ENCODE measurements at regions not wholly inside any gene's neighbourhood (a gene's known extent, or its start where the extent isn't known, plus 50 kb on each side); places are given as distances from the start of the nearest gene placed in this dataset.
A peak's percentile ranks its signal among the peaks of the same experiment; 100 is the strongest.

DNA sequence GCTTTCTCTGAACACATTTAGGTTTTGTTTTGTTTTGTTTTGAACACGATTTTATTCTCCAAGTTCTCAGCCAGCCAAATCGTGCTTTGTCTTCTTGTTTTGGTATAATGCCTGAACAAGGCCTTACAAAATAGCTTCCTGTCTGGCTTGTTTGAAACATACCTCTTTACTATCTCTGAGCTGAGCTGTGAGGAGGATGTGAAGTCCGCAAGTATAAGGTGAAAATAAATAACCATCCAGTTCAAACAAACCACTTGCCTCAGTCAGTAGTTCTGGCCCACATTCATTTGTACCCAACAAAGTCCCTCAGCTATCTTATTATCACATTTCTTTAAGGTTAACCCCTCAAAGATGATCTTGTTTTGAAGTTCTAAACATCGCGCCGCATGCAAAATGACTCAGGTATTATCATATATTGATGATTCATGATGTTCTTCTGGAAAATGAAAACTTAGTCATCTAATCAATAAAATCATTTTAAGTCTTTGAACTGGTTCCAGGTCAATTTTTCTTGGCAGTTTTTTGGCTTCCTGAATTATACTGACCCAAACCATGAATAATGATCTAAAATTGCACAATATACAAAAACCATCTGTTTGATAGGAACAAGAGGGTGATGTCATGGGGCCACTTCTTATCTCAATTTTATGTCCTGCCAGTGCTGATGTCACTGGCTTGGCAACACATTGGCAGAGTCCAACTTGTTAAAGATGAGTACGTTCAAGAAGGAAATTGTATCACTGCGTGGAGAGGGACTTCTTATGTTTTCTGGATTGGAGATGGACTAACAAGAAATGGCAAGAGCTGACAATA, 694.3 kb downstream of the KCNJ2 start:
- DNase-seq = no peak
- in situ Hi-C loops (cut with MboI; ENCODE audit: low pct_unique_long_range_greater_than_20kb, low sequenced_read_pairs) = no loop called here

DNA sequence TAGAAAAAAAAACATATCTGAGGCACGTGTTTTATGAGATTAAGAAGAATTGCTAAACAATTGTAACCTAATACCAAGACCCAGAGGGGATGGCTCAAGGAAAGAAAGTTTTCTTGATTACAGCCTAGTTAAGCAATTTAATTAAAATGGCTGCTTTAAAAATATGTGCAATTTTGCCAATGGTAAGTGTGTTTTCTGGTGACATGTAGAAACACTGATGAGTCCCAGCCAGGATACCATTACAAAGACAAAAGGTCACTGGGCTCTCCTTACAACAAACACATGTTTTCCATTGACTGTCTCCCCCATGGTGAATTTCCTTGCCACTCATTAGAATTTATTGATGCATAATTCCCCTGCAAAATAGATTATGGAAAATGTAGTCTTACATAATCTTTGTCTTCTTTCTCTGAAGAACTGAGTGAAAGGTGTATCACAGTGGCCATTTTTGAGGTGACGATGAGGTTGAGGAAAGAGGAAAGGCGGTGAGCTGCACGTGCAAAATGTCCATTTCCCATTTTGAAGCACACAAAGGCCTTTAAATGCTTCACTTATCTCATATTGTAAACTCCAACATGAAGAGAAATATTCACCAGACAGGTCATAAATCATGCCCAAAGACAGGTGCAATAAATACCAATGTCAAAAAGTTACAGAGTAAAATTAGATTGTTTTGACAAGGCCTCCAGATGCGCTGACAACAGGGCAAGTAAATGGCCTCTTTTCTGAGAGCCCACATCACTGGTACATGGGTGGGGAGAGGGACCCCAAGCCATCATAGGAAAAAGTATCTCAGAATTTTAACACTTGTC, 696.9 kb downstream of the KCNJ2 start:
- DNase-seq = no peak
- in situ Hi-C loops (cut with MboI; ENCODE audit: low pct_unique_long_range_greater_than_20kb, low sequenced_read_pairs) = no loop called here

DNA sequence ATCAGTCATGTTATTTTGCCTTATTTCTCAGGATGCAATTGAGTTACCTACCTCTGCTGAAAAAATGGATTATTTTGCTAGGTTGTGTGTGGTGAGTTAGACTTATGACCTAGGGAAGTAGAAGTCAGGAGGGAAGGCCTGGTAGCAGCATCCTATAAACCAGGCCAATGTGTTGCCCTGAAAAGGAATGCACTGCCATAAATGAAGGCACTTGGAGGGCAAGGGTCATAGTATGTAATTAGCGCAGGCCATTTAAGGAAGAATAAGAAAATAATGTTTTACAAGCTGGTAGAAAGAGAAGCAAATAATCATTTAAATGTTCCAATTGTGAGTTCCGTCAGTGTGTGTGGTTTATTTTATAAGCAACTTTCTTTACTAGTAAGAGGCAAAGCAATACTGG, 698.8 kb downstream of the KCNJ2 start:
- DNase-seq = no peak

DNA sequence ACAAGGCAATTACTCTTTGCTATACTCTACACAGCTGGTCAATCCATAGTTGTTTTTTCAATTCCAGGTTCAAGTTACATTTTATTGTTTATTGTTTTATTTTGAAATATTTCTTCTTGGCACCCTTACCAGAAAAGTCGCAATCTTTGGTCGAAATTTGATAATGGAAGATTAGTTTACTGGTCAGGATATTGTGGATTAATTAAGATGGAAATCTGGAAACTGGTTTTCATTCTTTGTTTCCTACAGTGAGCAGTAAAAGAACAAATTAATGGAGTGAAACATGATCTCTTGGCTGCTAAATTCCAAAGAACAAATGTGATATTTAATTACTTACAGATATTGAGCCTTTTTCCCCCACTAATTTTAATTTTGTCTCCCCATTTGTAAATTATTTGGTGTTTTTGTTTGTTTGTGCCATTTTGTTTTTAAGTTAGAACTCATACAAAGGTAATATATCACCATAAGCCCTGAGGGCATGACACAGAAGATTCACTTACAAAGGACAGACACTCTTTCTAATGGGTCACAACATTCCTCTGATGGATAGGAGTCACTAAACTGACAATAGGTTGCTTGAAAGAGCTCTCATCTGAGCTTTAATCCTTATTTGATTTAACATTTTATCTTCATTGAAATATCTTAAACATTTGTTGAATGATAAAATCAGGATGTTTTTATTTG, 700.2 kb downstream of the KCNJ2 start:
- in situ Hi-C loops (cut with MboI; ENCODE audit: low pct_unique_long_range_greater_than_20kb, low sequenced_read_pairs) = no loop called here

More for the DNA sequence above, 698.8 kb downstream of the KCNJ2 start:
- in situ Hi-C loops (cut with MboI; ENCODE audit: low pct_unique_long_range_greater_than_20kb, low sequenced_read_pairs) = no loop called here

DNA sequence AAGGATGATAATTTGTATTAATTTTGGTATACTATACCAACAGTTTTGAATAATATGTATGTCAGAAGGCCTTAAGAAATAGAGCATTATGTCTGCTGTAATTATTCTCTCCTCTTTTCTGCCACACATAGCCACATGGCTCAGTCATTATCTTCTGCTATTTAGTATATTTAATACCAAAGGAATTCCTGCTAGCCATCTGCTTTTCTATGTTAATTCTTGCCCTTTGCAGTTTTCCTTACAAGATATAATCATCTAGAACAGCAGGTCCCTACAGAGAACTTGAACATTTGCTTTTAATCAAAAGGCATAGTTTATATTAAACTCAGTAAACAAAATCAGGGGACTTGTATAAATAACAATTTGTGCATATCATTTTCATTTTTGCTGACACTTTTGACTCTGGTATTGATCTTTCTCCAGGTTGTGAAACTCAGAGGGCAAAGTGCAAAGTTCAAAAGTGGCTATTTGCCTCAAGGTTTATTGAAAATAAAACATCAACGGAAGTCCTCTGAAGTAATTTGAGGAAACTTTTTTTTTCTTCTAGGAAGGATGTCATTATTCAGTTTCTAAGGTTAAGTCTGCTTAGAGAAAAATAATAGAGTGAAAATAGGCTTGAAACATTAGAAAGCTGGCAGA, 702.0 kb downstream of the KCNJ2 start:
- DNase-seq = no peak
- in situ Hi-C loops (cut with MboI; ENCODE audit: low pct_unique_long_range_greater_than_20kb, low sequenced_read_pairs) = no loop called here

More for the DNA sequence above, 700.2 kb downstream of the KCNJ2 start:
- DNase-seq = no peak

DNA sequence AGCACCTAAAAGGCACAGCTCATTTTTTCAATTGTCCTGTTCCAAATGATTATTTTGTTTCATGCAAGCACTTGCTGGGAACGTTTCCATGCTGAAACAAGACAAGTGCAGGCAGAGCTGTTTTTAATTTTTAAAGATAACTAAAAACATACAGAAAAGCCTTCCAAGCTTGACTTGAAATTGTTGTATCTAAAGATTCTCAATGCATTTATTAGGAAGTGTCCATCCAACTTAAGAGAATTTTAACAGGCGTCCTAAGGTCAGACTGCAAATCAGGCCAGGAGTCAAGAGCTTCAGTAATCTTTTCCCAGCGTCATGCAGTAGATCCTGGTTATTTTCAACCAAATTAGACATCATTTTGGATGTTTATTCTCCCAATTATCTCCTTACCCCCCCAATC, 702.8 kb downstream of the KCNJ2 start:
- in situ Hi-C loops (cut with MboI; ENCODE audit: low pct_unique_long_range_greater_than_20kb, low sequenced_read_pairs) = no loop called here
- DNase-seq = no peak

DNA sequence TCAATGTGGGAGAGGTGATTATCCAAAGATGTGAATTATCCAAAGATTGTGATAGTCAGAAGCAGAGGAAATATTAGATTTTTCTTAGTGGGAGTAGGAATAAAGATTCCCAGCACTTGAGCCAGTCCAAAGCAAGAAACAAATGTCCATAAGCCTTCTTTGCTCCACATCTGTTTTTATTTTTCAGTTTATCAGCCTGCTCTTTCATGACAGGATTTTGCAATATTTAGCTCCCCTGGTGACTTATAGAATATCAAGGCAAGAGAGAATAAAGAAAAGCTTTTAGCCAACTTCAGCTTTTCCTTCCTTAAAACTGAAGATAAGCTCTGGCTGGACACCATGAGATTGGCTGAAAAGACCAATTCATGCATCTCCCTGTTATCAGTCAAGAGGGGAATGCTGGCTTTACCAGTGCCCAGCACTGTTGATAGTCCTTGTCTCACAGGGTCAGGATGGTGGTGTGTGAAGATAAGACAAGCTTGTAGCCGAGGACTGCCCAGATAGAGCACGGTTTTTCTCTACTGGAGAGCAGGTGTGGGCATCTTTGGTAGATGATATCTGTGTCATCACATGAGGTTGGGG, 706.5 kb downstream of the KCNJ2 start:
- DNase-seq = no peak
- in situ Hi-C loops (cut with MboI; ENCODE audit: low pct_unique_long_range_greater_than_20kb, low sequenced_read_pairs) = no loop called here

DNA sequence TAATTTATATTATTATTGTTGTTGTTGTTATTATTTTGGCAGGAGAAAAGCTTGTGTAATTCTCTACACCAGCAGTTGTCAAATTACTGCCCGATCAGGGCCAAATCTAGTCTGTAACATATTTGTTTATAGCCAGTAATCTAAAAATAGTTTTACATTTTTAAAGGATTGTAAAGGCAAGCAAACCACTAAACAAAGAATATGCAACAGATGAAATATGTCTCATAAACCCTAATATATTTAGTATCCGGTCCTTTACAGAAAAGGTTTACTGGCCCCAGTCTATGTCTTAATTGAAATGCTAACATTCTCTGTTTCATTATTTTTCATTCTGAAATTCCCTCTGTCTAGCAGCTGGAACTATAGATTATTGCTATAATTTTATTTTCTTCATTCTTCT, 709.5 kb downstream of the KCNJ2 start:
- in situ Hi-C loops (cut with MboI; ENCODE audit: low pct_unique_long_range_greater_than_20kb, low sequenced_read_pairs) = no loop called here
- no peak for DNase-seq

DNA sequence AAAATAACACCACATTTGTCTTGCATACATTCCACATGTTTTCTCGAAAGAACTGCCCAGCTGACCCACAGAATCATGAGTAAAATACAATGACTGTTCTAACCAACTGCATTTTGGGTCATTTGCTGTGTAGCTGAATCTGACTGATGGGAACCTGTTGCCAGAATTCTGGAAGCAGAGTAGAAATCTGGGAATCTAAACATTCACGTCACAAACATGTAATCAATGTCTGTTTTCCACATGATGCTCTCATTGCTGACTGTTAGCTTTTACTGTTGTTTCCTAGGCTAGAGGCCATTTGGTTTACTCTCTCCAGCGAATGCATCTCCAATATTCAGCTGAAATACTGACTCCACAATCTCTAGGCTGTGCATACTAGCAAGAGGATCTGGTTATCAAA, 710.1 kb downstream of the KCNJ2 start:
- in situ Hi-C loops (cut with MboI; ENCODE audit: low pct_unique_long_range_greater_than_20kb, low sequenced_read_pairs) = no loop called here
- DNase-seq = no peak

DNA sequence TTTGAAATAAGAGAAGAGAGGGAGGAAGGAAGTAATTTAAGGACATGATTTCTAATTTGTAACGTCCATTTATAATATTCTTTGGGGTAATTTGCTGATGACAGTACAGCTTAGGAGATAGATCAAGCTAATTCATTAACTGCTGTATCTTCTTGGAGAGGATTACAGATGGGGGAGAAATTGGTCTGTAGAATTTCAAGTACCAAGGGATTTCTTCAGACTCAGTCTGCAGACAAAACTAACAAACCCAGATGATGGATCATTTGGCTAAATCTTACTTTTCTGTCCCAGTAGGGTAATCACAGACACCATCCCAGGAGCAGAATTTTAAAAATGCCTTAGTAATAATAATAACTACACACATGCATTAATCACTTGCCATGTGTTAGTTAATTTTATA, 711.8 kb downstream of the KCNJ2 start:
- in situ Hi-C loops (cut with MboI; ENCODE audit: low pct_unique_long_range_greater_than_20kb, low sequenced_read_pairs) = no loop called here
- DNase-seq = no peak

DNA sequence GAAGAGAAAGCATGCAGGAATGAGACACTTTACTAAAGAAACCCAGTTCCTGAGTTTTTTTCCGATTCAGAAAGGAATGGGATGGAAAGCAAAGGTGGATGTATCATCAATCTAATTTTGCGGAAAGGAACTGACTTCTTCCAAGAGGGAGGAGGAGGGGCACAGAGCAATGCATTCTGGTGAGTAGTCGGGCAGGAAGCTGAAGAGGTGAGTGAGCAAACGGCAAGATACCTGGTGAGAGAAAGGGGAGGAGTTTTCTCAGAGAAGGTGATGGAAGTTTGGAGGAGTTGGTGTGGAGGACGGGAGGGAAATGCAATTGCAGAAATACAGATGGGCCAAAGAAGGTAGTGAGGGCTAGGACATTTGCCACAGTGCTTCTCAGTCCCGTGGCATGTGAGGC, 713.2 kb downstream of the KCNJ2 start:
- no peak for DNase-seq
- in situ Hi-C loops (cut with MboI; ENCODE audit: low pct_unique_long_range_greater_than_20kb, low sequenced_read_pairs) = no loop called here

DNA sequence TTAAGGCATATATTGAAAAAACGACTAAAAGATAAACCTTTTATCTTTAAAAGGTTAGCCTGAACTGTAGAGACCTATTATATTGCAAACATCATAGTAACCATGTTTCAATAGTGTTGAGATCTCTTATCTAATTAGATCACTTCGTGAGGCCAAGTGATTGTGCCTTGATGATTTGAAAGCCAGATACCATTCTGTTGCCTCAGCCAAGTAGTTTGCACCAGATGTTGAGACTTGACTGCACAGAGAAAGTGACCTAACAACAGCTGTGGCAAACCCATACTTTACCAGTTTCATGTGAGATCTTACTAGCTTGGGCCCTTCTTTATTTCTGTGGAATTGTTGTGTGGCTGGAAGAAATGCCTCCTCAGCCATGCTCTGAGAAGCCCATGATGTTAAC, 717.3 kb downstream of the KCNJ2 start:
- no peak for DNase-seq
- in situ Hi-C loops (cut with MboI; ENCODE audit: low pct_unique_long_range_greater_than_20kb, low sequenced_read_pairs) = no loop called here

DNA sequence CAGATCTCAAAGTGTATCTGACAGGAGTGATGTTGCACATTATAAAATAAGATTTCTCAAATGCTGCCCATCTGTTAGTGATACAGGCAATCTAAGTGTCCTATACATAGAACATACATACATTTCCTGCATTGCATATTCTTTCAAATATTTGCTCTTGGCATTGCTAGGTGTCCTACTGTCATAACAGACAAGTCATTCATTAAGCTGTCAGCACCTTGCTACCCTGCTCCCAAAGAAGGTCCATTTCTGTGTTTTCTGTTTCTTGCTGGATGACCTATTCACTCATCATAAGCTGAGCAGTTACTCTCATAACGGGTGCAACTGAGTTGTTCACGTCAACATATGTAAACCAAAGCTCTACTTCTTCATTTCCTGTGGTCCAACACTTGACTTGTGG, 719.0 kb downstream of the KCNJ2 start:
- DNase-seq = no peak
- in situ Hi-C loops (cut with MboI; ENCODE audit: low pct_unique_long_range_greater_than_20kb, low sequenced_read_pairs) = no loop called here

DNA sequence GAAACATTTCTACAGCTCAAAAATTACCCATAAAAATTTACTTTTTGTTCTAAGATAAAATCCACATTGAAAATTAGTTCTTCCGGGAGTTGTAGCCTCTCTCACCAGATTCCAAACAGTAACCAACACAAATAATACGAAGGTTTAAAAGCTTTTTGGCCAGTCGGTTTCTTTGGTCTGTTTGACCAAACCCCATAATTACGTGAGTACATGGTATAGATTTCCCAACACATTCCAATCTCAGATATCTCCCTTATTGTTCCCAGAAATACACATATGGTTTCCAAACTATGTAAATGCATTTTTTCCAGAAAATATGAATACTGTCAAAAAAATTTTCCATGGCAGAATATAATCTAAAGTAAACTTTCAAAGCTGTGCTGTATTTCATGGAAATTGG, 722.0 kb downstream of the KCNJ2 start:
- in situ Hi-C loops (cut with MboI; ENCODE audit: low pct_unique_long_range_greater_than_20kb, low sequenced_read_pairs) = no loop called here
- DNase-seq = no peak

DNA sequence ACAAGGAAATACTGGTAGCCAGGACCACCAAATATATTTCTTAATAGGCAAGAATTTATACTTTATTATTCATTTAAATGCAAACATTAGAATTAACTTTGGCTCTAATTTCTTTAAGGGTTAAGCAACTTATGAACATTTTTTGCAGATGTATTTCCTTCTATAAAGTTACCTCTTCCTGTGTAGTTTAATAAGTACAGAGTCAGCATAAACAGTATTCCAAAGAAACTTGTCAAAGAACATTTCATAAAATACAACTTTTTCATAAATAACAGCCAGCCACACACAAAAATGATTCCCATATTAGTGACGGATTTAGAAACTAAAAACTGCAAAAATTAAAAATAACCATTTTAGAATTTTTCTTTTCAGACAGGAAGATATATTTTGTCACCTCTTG, 723.2 kb downstream of the KCNJ2 start:
- in situ Hi-C loops (cut with MboI; ENCODE audit: low pct_unique_long_range_greater_than_20kb, low sequenced_read_pairs) = no loop called here
- DNase-seq = no peak

DNA sequence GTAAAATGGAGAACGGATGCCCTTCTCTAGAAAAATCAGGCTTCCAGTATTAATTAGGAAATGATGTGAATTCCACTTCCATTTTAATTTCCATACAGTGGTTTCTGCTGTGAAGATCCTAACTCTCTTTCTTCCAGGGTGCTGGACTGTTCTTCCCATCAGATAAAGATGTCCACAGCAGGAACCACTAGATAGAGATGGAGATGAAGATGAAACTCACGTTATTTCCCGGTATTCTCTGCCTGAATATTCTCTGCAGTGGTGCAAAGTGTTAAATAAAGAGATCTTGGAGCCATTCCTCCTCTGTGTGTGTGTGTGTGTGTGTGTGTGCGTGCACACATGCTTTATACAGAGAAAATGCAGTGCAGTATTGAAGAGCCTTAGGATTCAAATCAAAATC, 727.5 kb downstream of the KCNJ2 start:
- in situ Hi-C loops (cut with MboI; ENCODE audit: low pct_unique_long_range_greater_than_20kb, low sequenced_read_pairs) = no loop called here
- DNase-seq = no peak

DNA sequence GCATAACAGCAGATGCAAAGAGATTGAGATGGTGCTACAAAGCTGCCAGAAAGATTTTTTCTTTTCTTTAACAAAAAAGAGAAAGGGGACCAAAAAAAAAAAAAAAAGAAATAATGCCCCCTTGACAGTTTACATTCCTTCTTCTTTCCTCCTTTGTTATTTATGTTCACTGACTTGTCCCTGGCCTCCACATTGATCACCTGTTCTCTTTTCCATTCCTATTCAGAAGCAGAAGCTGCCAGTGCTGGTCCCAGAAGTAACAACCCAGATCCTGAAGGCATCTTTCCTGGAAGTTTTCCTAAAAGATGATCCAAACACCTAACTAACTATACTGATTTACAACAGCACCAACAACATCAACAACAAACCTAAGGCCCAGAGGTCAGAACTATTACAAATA, 728.1 kb downstream of the KCNJ2 start:
- no peak for DNase-seq
- in situ Hi-C loops (cut with MboI; ENCODE audit: low pct_unique_long_range_greater_than_20kb, low sequenced_read_pairs) = no loop called here

DNA sequence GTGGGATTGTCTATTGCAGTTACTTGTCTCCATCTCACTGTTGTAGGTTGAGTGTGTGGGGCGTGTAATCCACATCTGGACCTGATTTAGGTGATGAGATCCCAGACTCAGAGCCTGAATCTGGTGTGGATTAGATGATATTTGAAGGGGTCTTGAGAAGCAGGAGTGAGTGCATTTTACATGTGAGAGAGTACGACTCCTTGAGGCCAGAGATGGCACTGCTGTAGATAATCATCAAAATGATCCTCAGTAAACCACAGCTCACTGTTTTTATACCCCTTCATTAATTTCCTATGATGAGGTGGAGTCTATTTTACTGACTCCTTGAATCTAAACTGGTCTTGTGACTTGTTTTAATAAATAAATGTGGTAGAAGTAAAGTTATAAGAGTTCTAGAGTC, 732.5 kb downstream of the KCNJ2 start:
- peak; percentile 0 for DNase-seq
- in situ Hi-C loops (cut with MboI; ENCODE audit: low pct_unique_long_range_greater_than_20kb, low sequenced_read_pairs) = loop anchor here (25.0 kb wide), 1 partner anchor 110 kb away; no protein-coding TSS in a partner anchor

DNA sequence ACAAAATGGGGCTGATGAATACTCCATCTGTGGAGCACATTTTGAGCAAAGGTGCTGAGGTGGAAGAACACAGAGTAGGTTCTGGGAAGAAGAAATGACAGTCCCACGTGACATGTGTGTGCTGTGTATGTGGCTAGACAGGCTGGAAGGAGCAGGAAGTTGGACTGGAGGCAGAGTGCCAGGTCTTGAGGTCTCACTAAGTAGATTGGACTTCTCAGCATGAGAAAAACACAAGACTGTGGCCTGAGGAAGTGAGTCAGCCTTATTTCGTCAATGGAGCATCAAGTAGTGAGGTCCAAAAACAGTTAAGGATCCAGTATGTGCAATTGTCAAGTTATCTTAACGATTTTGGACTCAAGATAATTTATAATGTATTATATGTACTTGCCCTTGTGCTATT, 736.5 kb downstream of the KCNJ2 start:
- DNase-seq = peak; percentile 3
- in situ Hi-C loops (cut with MboI; ENCODE audit: low pct_unique_long_range_greater_than_20kb, low sequenced_read_pairs) = loop anchor here (25.0 kb wide), 1 partner anchor 107 kb away; no protein-coding TSS in a partner anchor
